RPMI7951 (cell line): ENCODE measurements at regions not wholly inside any gene's neighbourhood (a gene's known extent, or its start where the extent isn't known, plus 50 kb on each side); places are given as distances from the start of the nearest gene placed in this dataset.
A peak's percentile ranks its signal among the peaks of the same experiment; 100 is the strongest.

ENCODE experiments used
- DNase-seq: peaks from one replicate; pipeline ENCODE4 v3.0.0-alpha.2; 2012; ENCODE audit warnings: low read depth

- DNase-seq, result no peak
Measured at GRCh38 chr5:74188351-74189105, 452.0 kb downstream of the ENC1 start.

GRCh38 chr5:74187757-74188156 lies 452.8 kb downstream of the ENC1 start:
- no peak for DNase-seq

GRCh38 chr5:74186356-74187315 lies 453.9 kb downstream of the ENC1 start:
- DNase-seq, result no peak

- peak; percentile 63 for DNase-seq
Measured at GRCh38 chr5:74185599-74185998, 454.9 kb downstream of the ENC1 start.

- DNase-seq, result no peak
Measured at GRCh38 chr5:74184649-74185048, 455.9 kb downstream of the ENC1 start.

- DNase-seq, result no peak
Measured at GRCh38 chr5:74183041-74183440, 457.5 kb downstream of the ENC1 start.

GRCh38 chr5:74182603-74183002 lies 457.9 kb downstream of the ENC1 start:
- no peak for DNase-seq

- no peak for DNase-seq
Measured at GRCh38 chr5:74179701-74180100, 460.8 kb downstream of the ENC1 start.

- DNase-seq, result peak; percentile 67
Measured at GRCh38 chr5:74179179-74179578, 461.3 kb downstream of the ENC1 start.

- no peak for DNase-seq
Measured at GRCh38 chr5:74177961-74178360, 462.6 kb downstream of the ENC1 start.

- no peak for DNase-seq
Measured at GRCh38 chr5:74174366-74174765, 466.2 kb downstream of the ENC1 start.

- no peak for DNase-seq
Measured at GRCh38 chr5:74173665-74174064, 466.9 kb downstream of the ENC1 start.

- DNase-seq, result no peak
Measured at GRCh38 chr5:74173241-74173640, 467.3 kb downstream of the ENC1 start.

GRCh38 chr5:74169701-74170100 lies 470.8 kb downstream of the ENC1 start:
- DNase-seq, result no peak

- DNase-seq, result no peak
Measured at GRCh38 chr5:74167930-74168315, 472.6 kb downstream of the ENC1 start.

GRCh38 chr5:74167206-74167929 lies 473.2 kb downstream of the ENC1 start:
- peak; percentile 55 for DNase-seq

GRCh38 chr5:74166064-74166463 lies 474.5 kb downstream of the ENC1 start:
- DNase-seq, result no peak

- DNase-seq, result peak; percentile 58
Measured at GRCh38 chr5:74164725-74165235, 475.7 kb downstream of the ENC1 start.

- DNase-seq, result no peak
Measured at GRCh38 chr5:74162524-74162923, 478.0 kb downstream of the ENC1 start.

- no peak for DNase-seq
Measured at GRCh38 chr5:74161170-74161569, 479.4 kb downstream of the ENC1 start.

GRCh38 chr5:74156728-74157383 lies 483.7 kb downstream of the ENC1 start:
- DNase-seq, result no peak
